AG04450 (cell line): ENCODE measurements at regions not wholly inside any gene's neighbourhood (a gene's known extent, or its start where the extent isn't known, plus 50 kb on each side); places are given as distances from the start of the nearest gene placed in this dataset.

Experiments
- CTCF ChIA-PET: fragments of 300-600, 350-600 bp; formaldehyde crosslinking; extraction: SDS; loops from one replicate; lab custom pipeline; 2022; ENCODE audit warnings: antibody characterized with exemption, inconsistent platforms; lab: Charles Lee
- POLR2A ChIA-PET: fragments of 350-600 bp; formaldehyde crosslinking; extraction: SDS; loops from one replicate; lab custom pipeline; 2021; ENCODE audit warnings: antibody characterized with exemption, inconsistent platforms; lab: Yijun Ruan, JAX
- DNase-seq: peaks from one replicate; pipeline ENCODE4 v3.0.0-alpha.2; 2011; ENCODE audit warnings: low read depth, low spot score
- H3K27ac ChIP-seq: one replicate; pipeline ENCODE4 v1.5.1; 2012; ENCODE audit warnings: low read depth, low read length, control low read depth
- H3K27me3 ChIP-seq: one replicate; pipeline ENCODE4 v1.6.0; 2012; ENCODE audit warnings: low read length; ENCODE audit not compliant: control insufficient read depth, insufficient read depth
- H3K4me3 ChIP-seq: 2 replicates; pipeline ENCODE4 v1.5.1; 2011; ENCODE audit warnings: mild to moderate bottlenecking, low read depth, low read length, control low read depth
- H3K9me3 ChIP-seq: 2 replicates; pipeline ENCODE4 v1.5.1; 2012; ENCODE audit warnings: low read length; ENCODE audit not compliant: control insufficient read depth, insufficient read depth
- TF ChIP-seq, protein P1 (sequence below): IDR thresholded peaks from 2 replicates; pipeline ENCODE4 v1.5.1; 2011; ENCODE audit warnings: low read depth, low read length, control low read depth, inconsistent platforms

DNA sequence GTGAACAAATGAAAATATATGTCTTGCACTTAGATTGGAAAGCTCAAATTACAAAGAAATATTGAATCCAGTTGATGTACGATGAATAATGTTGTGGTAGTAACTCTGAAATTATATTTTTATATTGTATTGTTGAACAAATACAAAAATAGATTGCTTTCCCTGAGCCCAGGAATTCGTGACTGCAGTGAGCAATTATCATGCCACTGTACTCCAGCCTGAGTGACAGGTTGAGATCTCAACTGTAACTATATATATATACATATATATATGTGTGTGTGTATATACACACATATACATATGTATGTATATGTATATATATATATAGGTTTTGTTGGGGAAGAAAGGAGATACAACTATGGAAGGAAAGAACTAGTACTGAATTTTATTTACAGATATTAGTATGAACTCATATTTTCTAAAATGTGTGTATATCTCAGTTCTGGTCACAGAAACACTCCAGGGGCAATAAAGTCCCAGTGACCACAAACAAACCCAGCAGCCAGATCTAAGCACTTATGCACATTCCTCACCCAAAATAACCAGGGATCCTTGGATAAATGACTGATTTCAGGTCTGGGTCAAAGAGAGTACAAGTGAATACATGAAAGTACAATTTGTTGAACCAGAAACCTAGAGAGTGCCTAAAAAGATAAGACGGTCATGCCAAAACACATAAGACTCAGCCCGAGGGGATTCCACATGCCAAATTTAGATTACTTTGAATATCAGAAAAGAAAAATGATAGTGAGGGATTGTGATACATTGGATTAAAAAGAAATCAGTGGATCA is 146.3 kb downstream of the TMX3 start:
- DNase-seq: no peak
- POLR2A ChIA-PET: no interaction called here
- TF ChIP-seq, protein P1, sequence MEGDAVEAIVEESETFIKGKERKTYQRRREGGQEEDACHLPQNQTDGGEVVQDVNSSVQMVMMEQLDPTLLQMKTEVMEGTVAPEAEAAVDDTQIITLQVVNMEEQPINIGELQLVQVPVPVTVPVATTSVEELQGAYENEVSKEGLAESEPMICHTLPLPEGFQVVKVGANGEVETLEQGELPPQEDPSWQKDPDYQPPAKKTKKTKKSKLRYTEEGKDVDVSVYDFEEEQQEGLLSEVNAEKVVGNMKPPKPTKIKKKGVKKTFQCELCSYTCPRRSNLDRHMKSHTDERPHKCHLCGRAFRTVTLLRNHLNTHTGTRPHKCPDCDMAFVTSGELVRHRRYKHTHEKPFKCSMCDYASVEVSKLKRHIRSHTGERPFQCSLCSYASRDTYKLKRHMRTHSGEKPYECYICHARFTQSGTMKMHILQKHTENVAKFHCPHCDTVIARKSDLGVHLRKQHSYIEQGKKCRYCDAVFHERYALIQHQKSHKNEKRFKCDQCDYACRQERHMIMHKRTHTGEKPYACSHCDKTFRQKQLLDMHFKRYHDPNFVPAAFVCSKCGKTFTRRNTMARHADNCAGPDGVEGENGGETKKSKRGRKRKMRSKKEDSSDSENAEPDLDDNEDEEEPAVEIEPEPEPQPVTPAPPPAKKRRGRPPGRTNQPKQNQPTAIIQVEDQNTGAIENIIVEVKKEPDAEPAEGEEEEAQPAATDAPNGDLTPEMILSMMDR: no peak
- Histone ChIP-seq H3K27ac (no peak overlapping the region), H3K9me3 (no peaks in the 10 kb centered on the region), H3K27me3 (no peaks in the 10 kb centered on the region), H3K4me3 (no peak overlapping the region)
- CTCF ChIA-PET: no interaction called here

DNA sequence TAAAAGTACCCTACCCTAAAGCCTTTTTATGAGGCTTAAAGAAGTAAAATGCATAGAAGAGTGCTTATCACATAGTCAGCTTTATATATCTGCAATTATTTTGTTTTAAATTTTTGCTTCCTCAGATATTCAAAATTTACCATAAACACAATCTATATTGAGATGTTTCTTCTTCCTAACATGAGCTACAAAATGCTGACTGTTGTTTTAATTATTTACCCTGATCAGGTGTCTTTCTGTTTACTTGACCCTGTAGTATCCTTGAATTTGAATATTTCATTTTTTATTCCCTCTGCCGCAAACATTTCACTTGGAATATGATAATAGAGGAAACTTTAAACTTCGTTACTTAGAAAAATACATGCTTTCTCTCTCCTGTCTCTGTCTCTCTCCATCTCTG is 147.9 kb downstream of the TMX3 start:
- Histone ChIP-seq H3K27ac (no peak overlapping the region), H3K9me3 (no peaks in the 10 kb centered on the region), H3K4me3 (no peak overlapping the region), H3K27me3 (no peaks in the 10 kb centered on the region)
- ChIA-PET CTCF (no interaction called here), POLR2A (no interaction called here)
- DNase-seq: no peak
- TF ChIP-seq, protein P1: no peak

DNA sequence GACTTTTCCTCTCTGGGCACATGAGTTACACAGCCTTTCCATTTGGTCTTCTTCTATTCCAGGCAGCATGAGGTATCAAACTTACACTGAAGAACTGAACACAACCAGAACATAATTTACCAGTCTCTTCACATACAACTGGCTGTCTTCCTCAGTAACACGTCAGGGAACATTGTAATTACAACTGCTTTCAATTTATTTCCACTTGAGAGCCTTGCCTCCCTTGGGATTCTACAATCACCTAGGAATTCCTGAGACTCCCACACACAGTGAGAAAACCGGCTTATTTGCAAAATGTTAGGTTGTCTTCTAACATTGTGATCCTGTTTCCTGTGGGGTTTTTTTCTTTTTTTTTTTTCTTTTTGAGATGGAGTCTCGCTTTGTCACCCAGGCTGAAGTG is 149.9 kb downstream of the TMX3 start:
- Histone ChIP-seq H3K4me3 (no peak overlapping the region), H3K9me3 (no peaks in the 10 kb centered on the region), H3K27me3 (no peaks in the 10 kb centered on the region), H3K27ac (no peak overlapping the region)
- ChIA-PET POLR2A (interaction anchor here (0.7 kb wide), 1 partner anchor 57 kb away, joined by 4 read pairs; no protein-coding TSS in a partner anchor), CTCF (no interaction called here)
- no peak for DNase-seq
- TF ChIP-seq, protein P1: no peak

DNA sequence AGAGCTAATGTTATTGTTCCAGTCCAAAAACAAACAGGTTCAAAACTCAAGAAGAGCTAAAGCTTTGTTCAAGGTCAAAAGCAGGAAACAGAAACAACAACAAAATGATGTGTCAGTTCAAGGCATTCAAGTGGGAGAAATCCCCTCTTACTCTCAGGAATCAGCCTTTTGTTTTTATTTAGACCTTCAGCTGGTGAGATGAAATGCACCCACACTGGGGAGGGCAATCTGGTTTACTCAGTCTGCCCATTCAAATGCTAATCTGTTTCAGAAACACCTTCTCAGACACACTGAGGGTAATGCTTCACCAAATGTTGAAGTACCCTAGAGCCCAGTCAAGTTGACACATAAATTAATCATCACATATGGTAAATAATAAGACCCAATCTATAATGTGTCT is 150.6 kb downstream of the TMX3 start:
- no peaks in the 10 kb centered on the region for H3K27me3 ChIP-seq
- no peaks in the 10 kb centered on the region for H3K9me3 ChIP-seq
- ChIA-PET CTCF (no interaction called here), POLR2A (no interaction called here)
- no peak overlapping the region for H3K4me3 ChIP-seq
- no peak for DNase-seq
- H3K27ac ChIP-seq: no peak overlapping the region
- TF ChIP-seq, protein P1: no peak

DNA sequence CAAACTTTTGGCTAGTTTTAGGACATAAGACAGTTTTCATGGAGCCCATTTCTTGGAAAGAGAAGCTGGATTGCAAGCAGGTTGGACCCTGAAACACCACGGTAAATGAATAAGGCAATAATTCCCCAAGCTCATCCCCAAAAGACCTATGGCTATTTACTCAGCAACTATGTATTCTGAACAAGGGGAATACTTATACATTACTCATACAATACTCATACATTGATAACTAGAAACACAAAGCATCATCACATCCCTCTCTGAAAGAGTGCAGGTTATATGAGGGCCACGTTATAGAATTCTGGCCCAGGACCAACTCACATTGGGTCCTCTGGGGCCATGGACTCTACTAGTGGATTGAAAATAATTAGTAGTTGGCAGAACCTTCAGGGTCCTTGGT is 154.8 kb downstream of the TMX3 start:
- TF ChIP-seq, protein P1: no peak
- no peak for DNase-seq
- ChIA-PET CTCF (interaction anchor here (0.6 kb wide), 1 partner anchor 81 kb away, joined by 3 read pairs; no protein-coding TSS in a partner anchor), POLR2A (no interaction called here)
- no peak overlapping the region for H3K27ac ChIP-seq
- H3K27me3 ChIP-seq: no peaks in the 10 kb centered on the region
- no peaks in the 10 kb centered on the region for H3K9me3 ChIP-seq
- no peak overlapping the region for H3K4me3 ChIP-seq
